GM12874 (cell line): ENCODE measurements at regions not wholly inside any gene's neighbourhood (a gene's known extent, or its start where the extent isn't known, plus 50 kb on each side); places are given as distances from the start of the nearest gene placed in this dataset.

Experiments used
- TF ChIP-seq, protein P1 (sequence below): IDR thresholded peaks from 2 replicates; pipeline ENCODE4 v1.5.1; 2011; ENCODE audit warnings: low read depth, mild to moderate bottlenecking, control low read depth, low read length, moderate library complexity; ENCODE audit not compliant: insufficient read depth

GRCh38 chr10:3701491-3701890 is 83.5 kb downstream of the KLF6 start:
- TF ChIP-seq, protein P1, sequence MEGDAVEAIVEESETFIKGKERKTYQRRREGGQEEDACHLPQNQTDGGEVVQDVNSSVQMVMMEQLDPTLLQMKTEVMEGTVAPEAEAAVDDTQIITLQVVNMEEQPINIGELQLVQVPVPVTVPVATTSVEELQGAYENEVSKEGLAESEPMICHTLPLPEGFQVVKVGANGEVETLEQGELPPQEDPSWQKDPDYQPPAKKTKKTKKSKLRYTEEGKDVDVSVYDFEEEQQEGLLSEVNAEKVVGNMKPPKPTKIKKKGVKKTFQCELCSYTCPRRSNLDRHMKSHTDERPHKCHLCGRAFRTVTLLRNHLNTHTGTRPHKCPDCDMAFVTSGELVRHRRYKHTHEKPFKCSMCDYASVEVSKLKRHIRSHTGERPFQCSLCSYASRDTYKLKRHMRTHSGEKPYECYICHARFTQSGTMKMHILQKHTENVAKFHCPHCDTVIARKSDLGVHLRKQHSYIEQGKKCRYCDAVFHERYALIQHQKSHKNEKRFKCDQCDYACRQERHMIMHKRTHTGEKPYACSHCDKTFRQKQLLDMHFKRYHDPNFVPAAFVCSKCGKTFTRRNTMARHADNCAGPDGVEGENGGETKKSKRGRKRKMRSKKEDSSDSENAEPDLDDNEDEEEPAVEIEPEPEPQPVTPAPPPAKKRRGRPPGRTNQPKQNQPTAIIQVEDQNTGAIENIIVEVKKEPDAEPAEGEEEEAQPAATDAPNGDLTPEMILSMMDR, result no peak

DNA sequence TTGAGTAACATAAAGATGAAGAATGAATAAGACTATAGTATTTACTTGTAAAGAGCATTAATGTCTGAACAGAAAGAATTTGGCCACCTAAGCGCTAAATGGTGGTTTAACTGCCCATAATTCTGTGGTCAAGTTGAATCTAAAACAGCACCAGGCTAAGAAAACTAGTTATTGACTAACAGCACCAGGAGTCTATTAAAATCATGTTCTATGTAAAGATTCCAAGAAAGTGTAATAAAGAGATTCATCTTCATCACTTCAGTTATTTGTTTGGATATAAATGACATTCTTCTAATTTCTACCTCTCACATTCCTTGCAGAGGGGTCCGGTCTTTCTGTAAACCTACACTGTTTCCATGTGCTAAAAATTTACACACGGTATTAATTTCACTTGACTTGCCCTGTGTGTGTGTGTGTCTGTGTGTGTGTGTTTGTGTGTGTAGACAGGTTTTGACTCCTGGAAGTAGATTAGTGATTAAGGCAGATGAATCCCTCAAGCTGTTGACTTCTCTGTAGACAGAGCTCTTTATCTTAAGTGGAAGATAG is 84.4 kb downstream of the KLF6 start:
- TF ChIP-seq, protein P1, result no peak

GRCh38 chr10:3699916-3700315 is 85.1 kb downstream of the KLF6 start:
- TF ChIP-seq, protein P1, result no peak

DNA sequence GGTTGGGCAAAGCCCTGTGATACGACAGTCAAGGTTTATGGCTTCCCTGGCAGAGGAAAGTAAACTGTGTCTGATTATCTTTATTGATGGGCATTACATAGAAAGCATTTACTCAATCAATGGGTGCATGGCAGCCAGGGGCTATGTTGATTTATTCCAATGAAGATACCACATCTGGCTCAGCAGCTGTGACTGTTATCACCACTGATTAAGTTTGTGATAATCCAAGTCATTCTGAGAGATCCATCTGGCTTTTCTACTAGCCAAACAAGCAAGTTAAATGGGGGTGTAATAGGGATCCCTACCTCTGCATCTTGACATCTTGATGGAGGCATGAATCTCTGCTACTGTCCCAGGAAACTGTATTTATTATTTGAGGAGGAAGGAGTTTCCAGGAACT is 86.7 kb downstream of the KLF6 start:
- TF ChIP-seq, protein P1, result no peak

DNA sequence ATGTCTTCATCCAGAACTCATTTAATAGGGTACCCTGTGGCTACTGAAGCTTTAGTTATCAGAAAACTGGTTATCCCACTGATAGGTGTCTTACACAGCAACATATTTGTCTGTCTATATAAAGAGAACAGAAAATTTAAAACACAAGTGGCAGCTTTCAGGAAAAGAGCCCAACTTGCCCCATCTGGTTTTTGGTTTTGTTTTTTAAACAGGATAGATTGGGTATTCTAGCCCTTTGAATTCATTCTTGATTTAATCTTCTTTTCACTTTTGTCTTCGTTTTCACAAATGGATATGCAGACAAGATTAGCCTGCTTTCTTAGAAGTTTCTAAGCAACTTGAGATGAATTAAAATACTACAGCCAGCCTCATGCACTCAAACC is 91.3 kb downstream of the KLF6 start:
- TF ChIP-seq, protein P1, result no peak

GRCh38 chr10:3693022-3693697 is 91.8 kb downstream of the KLF6 start:
- TF ChIP-seq, protein P1, result no peak

- TF ChIP-seq, protein P1, result no peak
Observed at GRCh38 chr10:3692387-3692999, 92.5 kb downstream of the KLF6 start.
